ENCODE measurements at regions not wholly inside any gene's neighbourhood (a gene's known extent, or its start where the extent isn't known, plus 50 kb on each side); places are given as distances from the start of the nearest gene placed in this dataset.

DNA sequence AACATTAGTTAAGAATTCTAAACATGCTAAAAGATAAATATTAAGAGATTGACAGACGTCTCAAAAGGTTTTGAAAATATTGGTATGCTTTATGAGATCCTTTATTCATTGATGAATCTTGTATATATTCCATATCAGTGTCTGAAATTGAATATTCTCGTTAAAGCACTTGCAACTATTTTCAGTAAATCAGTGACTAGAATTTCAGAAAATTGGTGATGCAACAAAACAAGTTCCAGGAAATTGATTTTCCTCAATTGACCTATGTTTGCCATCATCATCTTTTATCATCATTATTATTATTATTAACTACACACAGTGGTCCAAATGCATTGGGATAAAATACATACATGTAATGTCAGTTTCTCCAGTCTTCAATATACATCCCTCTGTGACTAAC, 453.6 kb downstream of the CCER1 start:
- H3K27me3 ChIP-seq (ENCODE audit: insufficient read depth, low read length, poor library complexity): no peaks in the 10 kb centered on the region
- no peak overlapping the region for H3K18ac ChIP-seq (ENCODE audit: low read length)
- WGBS (ENCODE audit: extremely low coverage, insufficient coverage, low lambda C conversion rate): no CpG with 5 or more reads among the region's 2 CpGs
- DNase-seq: no peak
- H4K8ac ChIP-seq (ENCODE audit: low read depth, low read length): no peak overlapping the region
- no peak overlapping the region for H3K23ac ChIP-seq (ENCODE audit: low read length)
- no peak overlapping the region for H3K4me3 ChIP-seq (ENCODE audit: low read length)
- H2BK120ac ChIP-seq (ENCODE audit: low read depth, low read length): no peak overlapping the region
- H3K79me2 ChIP-seq (ENCODE audit: control insufficient read depth, insufficient read depth, low read length): no peaks in the 10 kb centered on the region
- H3K56ac ChIP-seq (ENCODE audit: low read length): no peak overlapping the region
- no peaks in the 10 kb centered on the region for H3K4me1 ChIP-seq (ENCODE audit: control insufficient read depth, low read depth, low read length)
- H3K79me1 ChIP-seq (ENCODE audit: low read length): no peaks in the 10 kb centered on the region
- H3K4me2 ChIP-seq (ENCODE audit: low read length): no peak overlapping the region
- no peak overlapping the region for H2BK5ac ChIP-seq (ENCODE audit: low read length)
- H2BK15ac ChIP-seq (replicated peaks; ENCODE audit: low read depth): no peak overlapping the region
- H3K9ac ChIP-seq (ENCODE audit: low read length): no peak overlapping the region
- H3K36me3 ChIP-seq (ENCODE audit: control insufficient read depth, insufficient read depth, low read length): no peaks in the 10 kb centered on the region
- no peak overlapping the region for H3K4ac ChIP-seq (ENCODE audit: low read depth, low read length)
- H4K5ac ChIP-seq (ENCODE audit: low read length): no peak overlapping the region
- no peak overlapping the region for H2AK5ac ChIP-seq (ENCODE audit: low read length)
- H3K27ac ChIP-seq (ENCODE audit: low read depth, low read length): no peak overlapping the region

DNA sequence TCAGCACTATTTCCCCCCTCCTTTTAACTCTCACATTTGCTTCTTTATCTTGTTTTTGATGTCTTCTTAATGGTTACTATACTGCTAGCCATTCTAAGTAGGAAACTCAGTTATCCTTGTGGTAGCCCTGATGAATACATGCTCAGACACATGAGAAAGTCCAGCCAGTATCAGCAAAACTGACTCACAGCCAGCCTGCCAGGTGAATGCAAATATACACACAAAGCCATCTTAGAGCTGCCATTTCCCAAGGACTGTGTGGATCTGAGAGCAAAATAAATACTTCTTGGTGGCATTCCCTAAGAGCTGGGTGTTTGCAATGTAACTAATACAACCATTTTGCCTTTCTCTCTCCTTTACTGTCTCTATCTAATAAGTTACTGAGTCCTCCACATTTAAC, 455.2 kb downstream of the CCER1 start:
- Histone ChIP-seq H3K27me3 (ENCODE audit: insufficient read depth, low read length, poor library complexity) (no peaks in the 10 kb centered on the region), H3K18ac (ENCODE audit: low read length) (no peak overlapping the region), H3K4me2 (ENCODE audit: low read length) (no peak overlapping the region), H2BK15ac (replicated peaks; ENCODE audit: low read depth) (no peak overlapping the region), H2BK5ac (ENCODE audit: low read length) (no peak overlapping the region), H3K79me2 (ENCODE audit: control insufficient read depth, insufficient read depth, low read length) (no peaks in the 10 kb centered on the region), H3K56ac (ENCODE audit: low read length) (no peak overlapping the region), H3K36me3 (ENCODE audit: control insufficient read depth, insufficient read depth, low read length) (no peaks in the 10 kb centered on the region), H3K9ac (ENCODE audit: low read length) (no peak overlapping the region), H4K5ac (ENCODE audit: low read length) (no peak overlapping the region), H2AK5ac (ENCODE audit: low read length) (no peak overlapping the region), H3K4ac (ENCODE audit: low read depth, low read length) (no peak overlapping the region), H4K8ac (ENCODE audit: low read depth, low read length) (no peak overlapping the region), H3K79me1 (ENCODE audit: low read length) (no peaks in the 10 kb centered on the region), H3K4me1 (ENCODE audit: control insufficient read depth, low read depth, low read length) (no peaks in the 10 kb centered on the region), H2BK120ac (ENCODE audit: low read depth, low read length) (no peak overlapping the region), H3K23ac (ENCODE audit: low read length) (no peak overlapping the region), H3K27ac (ENCODE audit: low read depth, low read length) (no peak overlapping the region), H3K4me3 (ENCODE audit: low read length) (no peak overlapping the region)
- DNase-seq: no peak

- no peaks in the 10 kb centered on the region for H3K79me2 ChIP-seq (ENCODE audit: control insufficient read depth, insufficient read depth, low read length)
- H3K9ac ChIP-seq (ENCODE audit: low read length): no peak overlapping the region
- no peak overlapping the region for H3K4me3 ChIP-seq (ENCODE audit: low read length)
- no peak for DNase-seq
- no peak overlapping the region for H4K5ac ChIP-seq (ENCODE audit: low read length)
- H4K8ac ChIP-seq (ENCODE audit: low read depth, low read length): no peak overlapping the region
- no peak overlapping the region for H3K4me2 ChIP-seq (ENCODE audit: low read length)
- H3K27ac ChIP-seq (ENCODE audit: low read depth, low read length): no peak overlapping the region
- H2BK15ac ChIP-seq (replicated peaks; ENCODE audit: low read depth): no peak overlapping the region
- H3K4ac ChIP-seq (ENCODE audit: low read depth, low read length): no peak overlapping the region
- WGBS (ENCODE audit: extremely low coverage, insufficient coverage, low lambda C conversion rate): no CpG with 5 or more reads among the region's 6 CpGs
- no peak overlapping the region for H2AK5ac ChIP-seq (ENCODE audit: low read length)
- no peak overlapping the region for H3K18ac ChIP-seq (ENCODE audit: low read length)
- no peaks in the 10 kb centered on the region for H3K79me1 ChIP-seq (ENCODE audit: low read length)
- no peak overlapping the region for H3K56ac ChIP-seq (ENCODE audit: low read length)
- H3K27me3 ChIP-seq (ENCODE audit: insufficient read depth, low read length, poor library complexity): no peaks in the 10 kb centered on the region
- H3K23ac ChIP-seq (ENCODE audit: low read length): no peak overlapping the region
- no peak overlapping the region for H2BK120ac ChIP-seq (ENCODE audit: low read depth, low read length)
- no peaks in the 10 kb centered on the region for H3K36me3 ChIP-seq (ENCODE audit: control insufficient read depth, insufficient read depth, low read length)
- no peaks in the 10 kb centered on the region for H3K4me1 ChIP-seq (ENCODE audit: control insufficient read depth, low read depth, low read length)
- H2BK5ac ChIP-seq (ENCODE audit: low read length): no peak overlapping the region
Measured at GRCh38 chr12:90497923-90498545, 456.9 kb downstream of the CCER1 start.

GRCh38 chr12:90490355-90490754, 464.6 kb downstream of the CCER1 start:
- Histone ChIP-seq H3K4me1 (ENCODE audit: control insufficient read depth, low read depth, low read length) (no peaks in the 10 kb centered on the region), H3K27me3 (ENCODE audit: insufficient read depth, low read length, poor library complexity) (no peaks in the 10 kb centered on the region), H3K79me1 (ENCODE audit: low read length) (no peaks in the 10 kb centered on the region), H2BK5ac (ENCODE audit: low read length) (no peak overlapping the region), H3K36me3 (ENCODE audit: control insufficient read depth, insufficient read depth, low read length) (no peaks in the 10 kb centered on the region), H2BK120ac (ENCODE audit: low read depth, low read length) (no peak overlapping the region), H3K27ac (ENCODE audit: low read depth, low read length) (no peak overlapping the region), H2BK15ac (replicated peaks; ENCODE audit: low read depth) (no peak overlapping the region), H4K8ac (ENCODE audit: low read depth, low read length) (no peak overlapping the region), H3K18ac (ENCODE audit: low read length) (no peak overlapping the region), H3K56ac (ENCODE audit: low read length) (no peak overlapping the region), H3K23ac (ENCODE audit: low read length) (no peak overlapping the region), H3K4ac (ENCODE audit: low read depth, low read length) (no peak overlapping the region), H3K4me2 (ENCODE audit: low read length) (no peak overlapping the region), H3K9ac (ENCODE audit: low read length) (no peak overlapping the region), H3K4me3 (ENCODE audit: low read length) (no peak overlapping the region), H2AK5ac (ENCODE audit: low read length) (no peak overlapping the region), H3K79me2 (ENCODE audit: control insufficient read depth, insufficient read depth, low read length) (no peaks in the 10 kb centered on the region), H4K5ac (ENCODE audit: low read length) (no peak overlapping the region)
- peak; percentile 2 for DNase-seq

GRCh38 chr12:90489141-90489540, 465.8 kb downstream of the CCER1 start:
- H3K4ac ChIP-seq (ENCODE audit: low read depth, low read length): no peak overlapping the region
- H3K4me2 ChIP-seq (ENCODE audit: low read length): no peak overlapping the region
- H3K9ac ChIP-seq (ENCODE audit: low read length): no peak overlapping the region
- H4K8ac ChIP-seq (ENCODE audit: low read depth, low read length): no peak overlapping the region
- no peak overlapping the region for H3K23ac ChIP-seq (ENCODE audit: low read length)
- H3K18ac ChIP-seq (ENCODE audit: low read length): no peak overlapping the region
- H3K79me1 ChIP-seq (ENCODE audit: low read length): no peaks in the 10 kb centered on the region
- H3K79me2 ChIP-seq (ENCODE audit: control insufficient read depth, insufficient read depth, low read length): no peaks in the 10 kb centered on the region
- H3K27ac ChIP-seq (ENCODE audit: low read depth, low read length): no peak overlapping the region
- H3K4me3 ChIP-seq (ENCODE audit: low read length): no peak overlapping the region
- H3K36me3 ChIP-seq (ENCODE audit: control insufficient read depth, insufficient read depth, low read length): no peaks in the 10 kb centered on the region
- DNase-seq: no peak
- H3K4me1 ChIP-seq (ENCODE audit: control insufficient read depth, low read depth, low read length): no peaks in the 10 kb centered on the region
- H2BK15ac ChIP-seq (replicated peaks; ENCODE audit: low read depth): no peak overlapping the region
- no peak overlapping the region for H4K5ac ChIP-seq (ENCODE audit: low read length)
- H2AK5ac ChIP-seq (ENCODE audit: low read length): no peak overlapping the region
- H2BK5ac ChIP-seq (ENCODE audit: low read length): no peak overlapping the region
- WGBS (ENCODE audit: extremely low coverage, insufficient coverage, low lambda C conversion rate): no CpG with 5 or more reads among the region's 3 CpGs
- H3K56ac ChIP-seq (ENCODE audit: low read length): no peak overlapping the region
- no peaks in the 10 kb centered on the region for H3K27me3 ChIP-seq (ENCODE audit: insufficient read depth, low read length, poor library complexity)
- H2BK120ac ChIP-seq (ENCODE audit: low read depth, low read length): no peak overlapping the region

DNA sequence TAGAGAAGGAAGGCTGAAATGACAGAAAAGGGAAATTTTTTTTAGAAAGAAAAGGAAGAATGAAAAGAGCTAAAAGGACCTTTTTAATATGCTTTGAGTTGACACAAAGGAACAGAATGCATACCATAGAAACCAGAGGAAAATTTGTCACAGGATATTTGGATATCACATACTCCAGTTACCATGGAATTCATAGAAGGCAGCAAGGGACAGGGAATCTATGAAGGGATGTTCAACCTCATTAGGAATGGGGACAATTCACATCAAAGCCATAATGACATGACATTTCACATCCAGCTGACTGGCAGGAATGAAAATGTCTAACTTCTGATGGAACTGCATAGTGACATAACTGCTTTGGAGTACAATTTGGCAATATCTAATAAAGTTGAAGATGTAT, 469.4 kb downstream of the CCER1 start:
- no peak overlapping the region for H3K4me3 ChIP-seq (ENCODE audit: low read length)
- no peaks in the 10 kb centered on the region for H3K27me3 ChIP-seq (ENCODE audit: insufficient read depth, low read length, poor library complexity)
- no peaks in the 10 kb centered on the region for H3K79me1 ChIP-seq (ENCODE audit: low read length)
- H2BK15ac ChIP-seq (replicated peaks; ENCODE audit: low read depth): no peak overlapping the region
- H3K18ac ChIP-seq (ENCODE audit: low read length): no peak overlapping the region
- H4K5ac ChIP-seq (ENCODE audit: low read length): no peak overlapping the region
- no peak overlapping the region for H3K27ac ChIP-seq (ENCODE audit: low read depth, low read length)
- no peak overlapping the region for H2BK5ac ChIP-seq (ENCODE audit: low read length)
- H3K79me2 ChIP-seq (ENCODE audit: control insufficient read depth, insufficient read depth, low read length): no peaks in the 10 kb centered on the region
- no peak overlapping the region for H3K56ac ChIP-seq (ENCODE audit: low read length)
- H3K4ac ChIP-seq (ENCODE audit: low read depth, low read length): no peak overlapping the region
- no peak overlapping the region for H3K4me2 ChIP-seq (ENCODE audit: low read length)
- no peak overlapping the region for H4K8ac ChIP-seq (ENCODE audit: low read depth, low read length)
- H2AK5ac ChIP-seq (ENCODE audit: low read length): no peak overlapping the region
- H3K36me3 ChIP-seq (ENCODE audit: control insufficient read depth, insufficient read depth, low read length): no peaks in the 10 kb centered on the region
- no peak overlapping the region for H2BK120ac ChIP-seq (ENCODE audit: low read depth, low read length)
- no peak overlapping the region for H3K23ac ChIP-seq (ENCODE audit: low read length)
- no peak overlapping the region for H3K9ac ChIP-seq (ENCODE audit: low read length)
- no peaks in the 10 kb centered on the region for H3K4me1 ChIP-seq (ENCODE audit: control insufficient read depth, low read depth, low read length)
- no peak for DNase-seq

All from mesendoderm (in vitro differentiated cells).